Posterior vena cava (tissue), 2 donors: ENCODE measurements at regions not wholly inside any gene's neighbourhood (a gene's known extent, or its start where the extent isn't known, plus 50 kb on each side); places are given as distances from the start of the nearest gene placed in this dataset.
"Not testable (repeated sequence)": the region's sequence is repeated elsewhere in the genome, so short reads cannot be mapped to it uniquely, and the experiment has no call there.

Experiments used
- DNase-seq: peaks from one replicate; pipeline ENCODE4 v3.0.0-alpha.2; 2020; ENCODE audit warnings: low spot score
- intact Hi-C, 2 donors: fragments of 100-400 bp; cut with DNase I; formaldehyde crosslinking; loops; one replicate each; pipeline versions ENCODE4 v1.14.1 to v1.14.2; 2022 to 2023
- donor health status: DM: yes; HTN: yes; CAD: no.
- donor health status: DM: yes; HTN: yes; CAD: no.

DNA sequence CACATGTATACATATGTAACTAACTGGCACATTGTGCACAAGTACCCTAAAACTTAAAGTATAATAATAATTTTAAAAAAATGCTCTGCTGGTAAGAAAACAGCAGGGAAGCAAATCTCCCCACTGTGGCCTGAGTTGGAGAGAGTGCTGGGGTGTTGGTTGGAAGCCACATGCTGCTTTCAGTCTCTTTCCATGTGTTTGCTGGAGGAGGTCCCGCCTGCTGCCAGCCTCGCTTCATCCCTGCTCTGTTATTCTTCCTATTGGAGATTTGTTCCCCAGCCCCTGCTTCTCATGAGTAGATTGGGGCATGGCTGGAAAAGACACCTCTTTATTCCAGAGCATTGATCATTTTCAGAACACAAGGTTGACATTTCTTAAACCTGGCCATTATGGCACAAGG lies 230.5 kb downstream of the FGF9 start:
- no peak for DNase-seq
- intact Hi-C loops: no loop called here

DNA sequence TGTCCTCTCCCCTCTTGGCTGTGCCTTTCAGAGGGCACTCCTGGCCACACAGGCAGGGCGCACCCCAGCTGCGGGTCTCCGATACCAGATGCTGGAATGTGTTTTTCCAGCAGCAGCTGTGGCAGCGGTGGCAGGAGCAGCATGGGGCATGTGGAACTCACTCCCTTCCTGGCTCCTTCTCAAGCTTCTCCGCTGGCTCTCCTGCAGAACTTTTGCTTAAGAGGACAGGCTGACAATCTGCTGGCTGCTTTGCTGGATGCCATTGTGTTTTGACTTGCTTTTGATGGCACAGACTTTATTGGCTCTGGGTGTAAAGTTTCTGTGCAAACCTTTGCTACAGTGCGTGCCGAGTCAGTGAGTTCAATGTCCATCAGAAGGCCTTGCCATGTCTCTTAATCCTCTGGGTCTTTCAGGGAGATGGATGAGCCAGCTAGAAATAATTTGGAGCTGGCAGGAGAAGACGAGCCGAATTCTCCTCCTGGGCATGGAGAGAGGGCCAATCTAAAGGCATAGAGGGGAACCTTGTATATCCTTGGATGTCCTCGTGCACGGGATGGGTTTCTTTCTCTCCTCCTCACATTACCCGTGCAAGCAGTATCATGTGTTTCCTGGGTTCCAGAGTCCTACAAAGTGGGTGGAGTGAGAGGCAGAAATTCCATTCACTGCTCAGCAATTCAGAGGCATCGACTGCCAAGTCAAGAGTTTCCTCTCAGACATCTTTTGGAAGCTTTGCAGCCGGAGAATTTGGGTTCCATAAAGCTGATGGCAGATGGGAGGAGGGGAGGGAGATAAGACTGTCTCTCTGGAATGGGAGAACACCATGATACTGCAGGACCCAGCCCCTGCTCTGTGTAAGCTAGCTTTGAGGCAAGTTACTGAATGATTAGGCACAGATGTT lies 231.2 kb downstream of the FGF9 start:
- intact Hi-C loops: no loop called here
- no peak for DNase-seq

DNA sequence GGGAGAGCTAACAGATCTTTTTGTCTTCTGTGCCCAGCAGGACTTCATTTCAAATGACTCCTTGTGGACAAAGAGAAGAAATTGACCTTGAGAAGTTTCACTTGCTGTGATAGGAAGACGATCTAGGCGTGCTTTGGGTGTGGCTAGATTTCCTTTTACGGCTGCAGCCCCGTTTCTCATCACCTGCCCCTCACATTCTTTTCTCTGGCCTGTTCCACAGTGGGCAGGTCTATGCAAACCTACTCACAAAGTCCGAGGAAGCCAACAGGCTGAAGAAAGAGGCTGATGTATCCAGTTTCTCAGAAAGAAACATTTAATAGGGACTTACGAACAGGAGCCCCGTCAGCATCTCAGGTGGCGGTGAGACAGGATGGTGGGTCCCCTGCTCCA lies 231.8 kb downstream of the FGF9 start:
- intact Hi-C loops: no loop called here
- DNase-seq: no peak

DNA sequence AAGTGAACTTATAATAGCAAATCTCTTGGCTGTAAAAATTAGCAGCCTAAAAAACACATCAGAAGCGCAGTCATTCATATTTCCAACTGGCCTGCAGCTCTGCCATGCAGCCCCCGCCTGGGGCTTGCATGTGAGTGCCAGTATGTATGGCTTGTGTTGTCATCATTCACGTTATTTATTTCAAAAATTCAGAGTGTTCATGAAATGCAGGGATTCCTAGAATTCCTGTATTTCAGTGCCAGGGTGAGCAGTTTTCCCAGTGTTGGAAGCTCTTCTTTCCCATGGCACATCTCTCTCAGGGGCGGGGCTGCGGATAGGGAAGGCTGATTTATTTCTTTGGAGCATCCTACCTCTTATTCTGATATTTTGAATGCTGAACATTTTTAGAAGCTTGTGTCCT lies 234.6 kb downstream of the FGF9 start:
- no peak for DNase-seq
- intact Hi-C loops: no loop called here

- no peak for DNase-seq
- intact Hi-C loops: no loop called here
Measured at GRCh38 chr13:21909331-21909730, 238.5 kb downstream of the FGF9 start.

DNA sequence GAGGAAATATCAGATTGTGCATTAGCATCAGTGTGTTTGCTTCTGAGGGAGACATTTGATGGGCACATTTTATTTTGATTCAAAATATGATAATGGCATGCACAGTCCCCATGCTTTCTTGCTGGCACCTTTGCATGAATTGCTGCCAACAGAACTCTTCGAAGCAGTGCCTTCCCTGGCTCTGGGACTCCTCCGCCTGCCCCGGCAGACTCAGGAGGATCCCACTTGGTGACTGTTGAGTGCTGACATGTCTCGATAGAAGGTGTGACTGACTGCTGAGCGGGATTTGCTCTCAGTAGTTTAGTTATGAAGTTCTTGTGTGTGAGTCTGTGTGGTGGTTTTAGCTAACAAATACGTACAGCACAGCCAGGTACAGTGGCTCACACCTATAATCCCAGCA lies 239.7 kb downstream of the FGF9 start:
- intact Hi-C loops: no loop called here
- DNase-seq: no peak

DNA sequence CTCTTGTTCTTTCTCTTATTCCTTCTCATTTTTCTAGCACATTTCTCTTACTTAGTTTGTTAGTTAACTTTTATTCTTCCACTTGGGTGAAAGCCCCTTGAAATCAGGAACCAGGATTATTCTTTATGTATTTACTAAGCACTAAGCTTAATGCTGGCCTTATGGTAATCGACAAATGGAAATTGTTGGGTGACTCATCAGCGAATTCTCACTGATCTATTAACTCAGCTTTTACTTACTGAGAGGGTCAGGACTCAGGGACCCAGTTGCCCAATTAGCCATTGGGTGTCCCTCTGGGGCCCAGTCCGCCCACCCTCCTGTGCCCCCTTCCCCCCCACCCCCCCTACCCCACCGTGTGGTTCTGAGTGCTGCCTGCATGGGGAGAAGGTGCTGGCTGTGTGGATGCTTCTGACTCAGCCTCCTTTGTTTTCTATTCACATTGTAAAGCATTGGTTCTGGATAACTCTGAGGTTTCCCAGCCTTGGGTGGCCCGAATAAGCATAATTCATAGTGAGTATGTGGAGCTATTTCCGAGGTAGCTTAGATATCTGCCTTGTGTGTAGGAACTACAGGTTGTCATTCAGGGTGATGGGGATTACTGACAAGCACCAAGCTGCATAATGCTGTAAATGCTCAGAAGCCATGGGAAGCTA lies 240.9 kb downstream of the FGF9 start:
- DNase-seq: no peak
- intact Hi-C loops: no loop called here

DNA sequence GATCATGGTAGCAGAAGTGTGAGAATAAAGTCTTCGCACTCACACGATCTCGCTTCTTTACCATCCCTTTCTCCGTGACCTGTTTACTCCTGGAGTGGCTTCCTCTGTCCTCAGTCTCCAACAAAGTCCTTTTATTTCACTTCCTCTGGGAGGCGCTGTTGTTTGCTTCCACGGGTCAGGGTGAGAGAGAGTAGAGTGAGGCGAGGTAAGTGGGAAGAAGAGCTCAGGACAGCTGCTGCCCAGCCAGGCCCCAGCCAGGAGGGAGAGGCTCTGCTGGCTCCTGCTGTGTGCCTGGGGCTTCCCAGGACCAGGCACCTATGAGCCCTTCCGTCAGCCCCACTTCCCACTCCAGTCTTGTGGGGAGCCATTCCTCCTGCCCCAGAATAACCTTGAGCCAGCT lies 242.1 kb downstream of the FGF9 start:
- intact Hi-C loops: no loop called here

GRCh38 chr13:21917086-21918015 lies 246.5 kb downstream of the FGF9 start:
- no peak for DNase-seq
- intact Hi-C loops: no loop called here

More for the DNA sequence above, 242.1 kb downstream of the FGF9 start:
- DNase-seq: no peak

DNA sequence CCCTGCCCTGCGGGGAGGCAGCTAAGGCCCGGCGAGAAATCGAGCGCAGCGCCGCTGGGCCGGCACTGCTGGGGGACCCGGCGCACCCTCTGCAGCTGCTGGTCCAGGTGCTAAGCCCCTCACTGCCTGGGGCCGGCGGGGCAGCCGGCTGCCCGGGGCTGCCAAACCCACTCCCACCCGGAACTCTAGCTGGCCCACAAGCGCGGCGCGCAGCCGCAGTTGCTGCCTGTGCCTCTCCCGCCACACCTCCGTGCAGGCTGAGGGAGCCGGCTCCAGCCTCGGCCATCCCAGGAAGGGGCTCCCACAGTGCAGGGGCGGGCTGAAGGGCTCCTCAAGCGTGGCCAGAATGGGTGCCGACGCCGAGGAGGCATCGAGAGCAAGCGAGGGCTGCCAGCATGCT lies 249.9 kb downstream of the FGF9 start:
- intact Hi-C loops, DNase-seq: not testable (repeated sequence)

- DNase-seq: no peak
- intact Hi-C loops: no loop called here
Measured at GRCh38 chr13:21924958-21925357, 254.1 kb downstream of the FGF9 start.

DNA sequence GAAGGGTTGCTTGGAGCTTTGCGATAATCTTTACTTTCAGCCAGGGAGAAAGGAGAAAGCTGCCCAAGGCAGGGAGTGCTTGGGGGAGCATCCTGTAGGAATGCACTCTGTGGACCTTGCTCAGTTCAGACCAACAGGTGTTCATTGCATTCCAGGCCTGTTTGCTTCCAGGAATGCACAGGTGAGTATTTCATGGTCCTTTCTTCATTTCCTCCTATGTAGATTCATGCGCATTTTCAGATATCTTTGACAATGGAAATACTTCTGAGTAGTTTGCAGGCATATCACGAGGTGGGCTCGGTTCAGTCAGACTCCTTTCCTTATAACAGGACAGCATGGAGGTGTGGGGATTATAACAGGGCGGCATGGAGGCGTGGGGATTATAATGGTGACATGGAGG lies 254.8 kb downstream of the FGF9 start:
- DNase-seq: no peak
- intact Hi-C loops: no loop called here

DNA sequence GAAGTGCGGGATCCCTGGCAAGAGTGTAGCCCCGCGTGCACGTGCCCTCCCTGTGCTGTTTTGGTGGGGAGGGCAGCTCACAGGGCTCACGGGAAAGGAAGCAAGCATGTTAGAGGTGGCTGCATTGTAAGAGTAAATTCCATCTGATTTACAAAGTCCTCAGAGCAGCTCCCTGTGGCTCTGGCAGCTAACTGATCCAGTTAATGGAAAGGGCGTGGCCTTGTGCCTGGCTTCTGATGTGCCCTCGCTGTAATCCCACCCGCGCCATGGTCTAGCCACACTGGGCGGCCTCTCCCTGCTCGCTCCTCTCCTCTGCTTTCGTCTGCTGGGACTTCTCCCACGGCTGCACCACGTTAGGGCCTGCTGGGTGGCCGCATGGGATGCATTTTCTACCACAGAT lies 258.5 kb downstream of the FGF9 start:
- intact Hi-C loops: no loop called here
- DNase-seq: no peak

DNA sequence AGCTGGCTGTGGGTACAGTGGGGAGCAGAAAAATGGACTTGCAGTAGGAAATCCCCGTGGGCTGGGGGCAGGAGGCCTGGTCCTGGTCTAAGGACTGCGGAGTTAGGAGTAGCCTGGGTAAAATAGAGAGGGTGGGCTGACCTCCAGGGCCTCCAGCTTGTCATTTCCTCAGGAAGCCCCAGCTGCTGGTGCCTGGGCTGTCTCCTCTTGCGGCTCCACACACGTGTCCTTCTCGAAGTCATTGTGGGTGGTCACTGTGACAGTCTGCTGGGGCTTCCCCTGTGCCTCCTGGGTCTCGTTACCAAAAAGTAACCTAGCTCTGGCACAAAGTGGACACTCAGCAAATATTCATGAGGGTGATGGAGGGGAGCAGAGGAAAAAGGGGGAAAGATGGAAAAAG lies 259.7 kb downstream of the FGF9 start:
- intact Hi-C loops: no loop called here
- no peak for DNase-seq

GRCh38 chr13:21932578-21932977 lies 261.7 kb downstream of the FGF9 start:
- no peak for DNase-seq
- intact Hi-C loops: no loop called here

- DNase-seq: no peak
- intact Hi-C loops: no loop called here
Measured at GRCh38 chr13:21932996-21933395, 262.1 kb downstream of the FGF9 start.

GRCh38 chr13:21934284-21934683 lies 263.4 kb downstream of the FGF9 start:
- intact Hi-C loops: no loop called here
- DNase-seq: no peak

- intact Hi-C loops: no loop called here
- DNase-seq: no peak
Measured at GRCh38 chr13:21936674-21937073, 265.8 kb downstream of the FGF9 start.

DNA sequence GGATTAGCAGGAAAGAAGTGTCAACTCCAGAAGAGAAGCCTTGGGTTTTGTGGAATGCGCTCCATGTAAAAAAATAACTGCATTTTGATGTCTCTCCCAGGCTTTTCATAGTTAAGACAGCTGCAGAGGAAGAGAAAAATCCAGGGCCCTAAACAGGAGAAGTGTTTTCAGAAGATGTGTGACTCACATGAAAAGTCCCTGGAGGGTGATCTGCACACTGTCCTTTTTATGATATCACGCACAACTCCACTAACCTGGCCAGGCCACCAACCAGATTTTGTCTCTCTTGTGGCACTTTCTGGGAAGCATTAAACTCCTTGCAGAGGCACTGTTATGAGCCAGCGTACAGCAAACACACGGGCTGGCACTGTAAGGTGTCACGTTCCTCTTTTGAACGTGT lies 267.3 kb downstream of the FGF9 start:
- no peak for DNase-seq
- intact Hi-C loops: no loop called here

- intact Hi-C loops: no loop called here
- no peak for DNase-seq
Measured at GRCh38 chr13:21938636-21939035, 267.8 kb downstream of the FGF9 start.
